ENCODE measurements at regions not wholly inside any gene's neighbourhood (a gene's known extent, or its start where the extent isn't known, plus 50 kb on each side); places are given as distances from the start of the nearest gene placed in this dataset.

DNA sequence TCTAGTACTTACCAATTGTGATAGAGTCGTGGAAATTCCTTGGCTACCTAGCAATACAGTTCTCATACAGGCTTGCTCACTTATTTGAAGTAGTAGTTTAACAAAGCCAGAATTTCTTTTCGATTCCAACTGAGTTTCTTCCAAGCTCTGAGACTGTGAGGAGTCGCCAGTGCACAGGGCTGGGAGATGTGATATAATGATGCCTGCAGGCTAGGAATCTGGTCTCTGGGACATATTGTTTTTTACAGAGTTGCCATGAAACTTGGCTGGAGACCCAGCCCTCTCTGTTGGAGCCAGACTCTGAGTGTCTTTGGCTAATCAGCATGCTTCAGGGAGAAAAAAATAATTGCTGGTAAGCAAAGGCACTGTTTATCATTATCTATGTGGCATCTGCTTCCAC is 698.8 kb upstream of the GOT2 start (continued):
- TF ChIP-seq SMARCE1 (IDR thresholded peaks at IDR 0.05; ENCODE audit: borderline replicate concordance), result no peak
- TF ChIP-seq TCF7L2 (IDR thresholded peaks at IDR 0.05; ENCODE audit: low read depth, low read length), result no peak
- TF ChIP-seq EP300 (IDR thresholded peaks at IDR 0.05; ENCODE audit: low read depth in 2 of 2, low read length in 2 of 2), result no peak
- no peak for TF ChIP-seq EP300 (CRISPR knock-in tag; IDR thresholded peaks at IDR 0.05; ENCODE audit: borderline replicate concordance)
- no peak for TF ChIP-seq RBM39 (IDR thresholded peaks at IDR 0.05; ENCODE audit: low read depth, low read length, poor library complexity, severe bottlenecking)
- TF ChIP-seq, protein P1, sequence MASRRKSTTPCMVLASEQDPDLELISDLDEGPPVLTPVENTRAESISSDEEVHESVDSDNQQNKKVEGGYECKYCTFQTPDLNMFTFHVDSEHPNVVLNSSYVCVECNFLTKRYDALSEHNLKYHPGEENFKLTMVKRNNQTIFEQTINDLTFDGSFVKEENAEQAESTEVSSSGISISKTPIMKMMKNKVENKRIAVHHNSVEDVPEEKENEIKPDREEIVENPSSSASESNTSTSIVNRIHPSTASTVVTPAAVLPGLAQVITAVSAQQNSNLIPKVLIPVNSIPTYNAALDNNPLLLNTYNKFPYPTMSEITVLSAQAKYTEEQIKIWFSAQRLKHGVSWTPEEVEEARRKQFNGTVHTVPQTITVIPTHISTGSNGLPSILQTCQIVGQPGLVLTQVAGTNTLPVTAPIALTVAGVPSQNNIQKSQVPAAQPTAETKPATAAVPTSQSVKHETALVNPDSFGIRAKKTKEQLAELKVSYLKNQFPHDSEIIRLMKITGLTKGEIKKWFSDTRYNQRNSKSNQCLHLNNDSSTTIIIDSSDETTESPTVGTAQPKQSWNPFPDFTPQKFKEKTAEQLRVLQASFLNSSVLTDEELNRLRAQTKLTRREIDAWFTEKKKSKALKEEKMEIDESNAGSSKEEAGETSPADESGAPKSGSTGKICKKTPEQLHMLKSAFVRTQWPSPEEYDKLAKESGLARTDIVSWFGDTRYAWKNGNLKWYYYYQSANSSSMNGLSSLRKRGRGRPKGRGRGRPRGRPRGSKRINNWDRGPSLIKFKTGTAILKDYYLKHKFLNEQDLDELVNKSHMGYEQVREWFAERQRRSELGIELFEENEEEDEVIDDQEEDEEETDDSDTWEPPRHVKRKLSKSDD (CRISPR knock-in tag; IDR thresholded peaks at IDR 0.05; ENCODE audit: low read depth), result no peak

DNA sequence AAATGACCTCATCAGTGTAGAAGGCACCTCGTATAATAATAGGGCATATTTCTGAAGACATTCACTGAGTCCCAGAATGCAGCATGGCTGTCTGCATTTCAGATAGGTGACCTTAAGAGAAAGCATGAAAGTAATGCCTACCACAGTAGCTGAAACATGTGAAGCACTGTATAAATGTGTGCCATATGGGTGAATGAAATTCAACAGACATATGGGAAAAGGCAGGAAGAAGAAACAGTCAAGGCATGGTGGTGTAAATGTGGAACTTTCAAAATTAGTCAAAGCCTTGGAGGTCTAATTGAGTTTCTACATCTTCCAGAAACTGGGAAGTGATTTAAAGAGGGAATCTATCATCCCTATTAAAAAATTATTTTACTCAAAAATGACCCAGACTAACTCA is 698.2 kb upstream of the GOT2 start:
- peaks cover 28% of the 10 kb centered on the region for H3K9me3 ChIP-seq (ENCODE audit: low read length)
- H3K27me3 ChIP-seq (ENCODE audit: control insufficient read depth in 1 of 2, insufficient read depth in 2 of 2, low read length in 2 of 2), result no peaks in the 10 kb centered on the region
- H4K20me1 ChIP-seq (ENCODE audit: insufficient read depth, low read length), result no peaks in the 10 kb centered on the region
- H3K4me3 ChIP-seq (replicated peaks in 1 of 3; ENCODE audit: insufficient read depth in 1 of 3, low read depth in 2 of 3, low read length in 3 of 3), result no peak overlapping the region
- H3K36me3 ChIP-seq (replicated peaks in 1 of 2; ENCODE audit: control insufficient read depth in 1 of 2, insufficient read depth in 2 of 2, low read length in 2 of 2), result no peaks in the 10 kb centered on the region
- no peak overlapping the region for H3K27ac ChIP-seq (ENCODE audit: extremely low read length, insufficient read depth, low read length)
- no peaks in the 10 kb centered on the region for H3K79me2 ChIP-seq (ENCODE audit: insufficient read depth, low read length)
- BruUV-seq (replicated peaks), result no TSS peak
- no peaks in the 10 kb centered on the region for H3K4me1 ChIP-seq (ENCODE audit: insufficient read depth, low read length)
- 0% methylated on average over 1 of the region's 1 CpG for WGBS (ENCODE audit: low lambda C conversion rate)
- CTCF ChIA-PET (ENCODE audit: low intra/inter-chr PET ratio, low total read pairs), result no interaction called here
- in situ Hi-C loops (cut with HindIII; ENCODE audit: extremely low pct_ligation_motif_present, low pct_unique_long_range_greater_than_20kb), result no loop called here
- intact Hi-C loops (cut with micrococcal nuclease; ENCODE audit: unreplicated experiment), result no loop called here
- DNase-seq (ENCODE audit: low spot score) (no peak), ATAC-seq (no peak), FAIRE-seq (no peak)
- no peak overlapping the region for H3K9ac ChIP-seq (ENCODE audit: insufficient read depth, low read depth, low read length)
- POLR2A ChIA-PET, result no interaction called here
- H2AFZ ChIP-seq (ENCODE audit: low read length), result no peak overlapping the region
- no peak overlapping the region for H3K4me2 ChIP-seq (ENCODE audit: low read depth, low read length)
- no peak for TF ChIP-seq ATRX (CRISPR knock-in tag; IDR thresholded peaks at IDR 0.05; ENCODE audit: borderline replicate concordance)
- TF ChIP-seq SALL1 (CRISPR knock-in tag; IDR thresholded peaks at IDR 0.05), result no peak
- TF ChIP-seq, protein P2, sequence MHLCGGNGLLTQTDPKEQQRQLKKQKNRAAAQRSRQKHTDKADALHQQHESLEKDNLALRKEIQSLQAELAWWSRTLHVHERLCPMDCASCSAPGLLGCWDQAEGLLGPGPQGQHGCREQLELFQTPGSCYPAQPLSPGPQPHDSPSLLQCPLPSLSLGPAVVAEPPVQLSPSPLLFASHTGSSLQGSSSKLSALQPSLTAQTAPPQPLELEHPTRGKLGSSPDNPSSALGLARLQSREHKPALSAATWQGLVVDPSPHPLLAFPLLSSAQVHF (CRISPR knock-in tag; IDR thresholded peaks at IDR 0.05), result no peak
- TF ChIP-seq, protein P3, sequence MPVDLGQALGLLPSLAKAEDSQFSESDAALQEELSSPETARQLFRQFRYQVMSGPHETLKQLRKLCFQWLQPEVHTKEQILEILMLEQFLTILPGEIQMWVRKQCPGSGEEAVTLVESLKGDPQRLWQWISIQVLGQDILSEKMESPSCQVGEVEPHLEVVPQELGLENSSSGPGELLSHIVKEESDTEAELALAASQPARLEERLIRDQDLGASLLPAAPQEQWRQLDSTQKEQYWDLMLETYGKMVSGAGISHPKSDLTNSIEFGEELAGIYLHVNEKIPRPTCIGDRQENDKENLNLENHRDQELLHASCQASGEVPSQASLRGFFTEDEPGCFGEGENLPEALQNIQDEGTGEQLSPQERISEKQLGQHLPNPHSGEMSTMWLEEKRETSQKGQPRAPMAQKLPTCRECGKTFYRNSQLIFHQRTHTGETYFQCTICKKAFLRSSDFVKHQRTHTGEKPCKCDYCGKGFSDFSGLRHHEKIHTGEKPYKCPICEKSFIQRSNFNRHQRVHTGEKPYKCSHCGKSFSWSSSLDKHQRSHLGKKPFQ (CRISPR knock-in tag; IDR thresholded peaks at IDR 0.05; ENCODE audit: insufficient replicate concordance), result no peak

Data from HepG2 (cell line).